Vagina (tissue), 2 donors: ENCODE measurements at regions not wholly inside any gene's neighbourhood (a gene's known extent, or its start where the extent isn't known, plus 50 kb on each side); places are given as distances from the start of the nearest gene placed in this dataset.

Source experiments
- DNase-seq, 2 donors: peaks; one replicate each; pipeline ENCODE4 v3.0.0-alpha.2; 2017; ENCODE audit errors: extremely low spot score in 2 of 2
- H3K27ac ChIP-seq: fragments of 200-600 bp; sonication (generic); one replicate; pipeline ENCODE4 v1.5.1; 2019
- H3K27me3 ChIP-seq: fragments of 200-600 bp; sonication (generic); one replicate; pipeline ENCODE4 v1.5.1; 2019
- H3K36me3 ChIP-seq, 2 donors: fragments of 200-600 bp; sonication (generic); one replicate each; pipeline ENCODE4 v1.5.1; 2017 to 2019
- H3K4me1 ChIP-seq: fragments of 200-600 bp; sonication (generic); one replicate; pipeline ENCODE4 v1.5.1; 2019
- H3K4me3 ChIP-seq, 2 donors: fragments of 200-600 bp; sonication (generic); 1 replicate in 1 of 2; 2 replicates in 1 of 2; pipeline ENCODE4 v1.5.1; 2016 to 2019
- H3K9me3 ChIP-seq: fragments of 200-600 bp; sonication (generic); one replicate; pipeline ENCODE4 v1.5.1; 2019
- CTCF ChIP-seq, 3 experiments: fragments of 450-650 bp in 2 of 3; fragments of 200-600 bp in 1 of 3; sonication (generic) in 1 of 3; IDR thresholded peaks; one replicate each; pipeline ENCODE4 v1.5.1; 2017 to 2019; ENCODE audit warnings: antibody characterized with exemption in 3 of 3, mild to moderate bottlenecking in 2 of 3, moderate library complexity in 2 of 3
- POLR2A ChIP-seq, 2 donors: fragments of 450-650 bp; IDR thresholded peaks; one replicate each; pipeline ENCODE4 v1.6.1; 2017; ENCODE audit warnings: antibody characterized with exemption in 2 of 2, mild to moderate bottlenecking in 2 of 2, moderate library complexity in 2 of 2
- POLR2AphosphoS5 ChIP-seq, 2 donors: sonication (generic); formaldehyde crosslinking; IDR thresholded peaks; one replicate each; pipeline ENCODE4 v1.9.0; 2017; ENCODE audit warnings: antibody characterized with exemption in 2 of 2, mild to moderate bottlenecking in 2 of 2, low read depth in 1 of 2; ENCODE audit not compliant: insufficient read depth in 1 of 2
- intact Hi-C: fragments of 100-400 bp; cut with DNase I; formaldehyde crosslinking; loops from one replicate; pipeline ENCODE4 v1.15.1; 2023

GRCh38 chr4:24395937-24396336 lies 188.4 kb downstream of the DHX15 start:
- Histone ChIP-seq H3K9me3 (no peaks in the 10 kb centered on the region), H3K36me3 (no peaks in the 10 kb centered on the region), H3K4me1 (no peaks in the 10 kb centered on the region), H3K4me3 (no peak overlapping the region), H3K27me3 (no peaks in the 10 kb centered on the region), H3K27ac (no peak overlapping the region)
- no peak for DNase-seq
- intact Hi-C loops, result no loop called here
- TF ChIP-seq POLR2A (IDR thresholded peaks at IDR 0.05) (no peak), CTCF (IDR thresholded peaks at IDR 0.05) (no peak), POLR2AphosphoS5 (IDR thresholded peaks at IDR 0.05; ENCODE audit: insufficient read depth in 1 of 2, low read depth in 1 of 2) (no peak)

GRCh38 chr4:24394041-24394440 lies 190.3 kb downstream of the DHX15 start:
- no peaks in the 10 kb centered on the region for H3K27me3 ChIP-seq
- H3K4me3 ChIP-seq, result no peak overlapping the region
- DNase-seq, result no peak
- no peaks in the 10 kb centered on the region for H3K4me1 ChIP-seq
- no peak for TF ChIP-seq CTCF (IDR thresholded peaks at IDR 0.05)
- no peak overlapping the region for H3K27ac ChIP-seq
- intact Hi-C loops, result no loop called here
- no peaks in the 10 kb centered on the region for H3K9me3 ChIP-seq
- no peaks in the 10 kb centered on the region for H3K36me3 ChIP-seq

- DNase-seq, result no peak
- intact Hi-C loops, result no loop called here
- TF ChIP-seq POLR2AphosphoS5 (IDR thresholded peaks at IDR 0.05; ENCODE audit: insufficient read depth in 1 of 2, low read depth in 1 of 2), result no peak
- no peak for TF ChIP-seq CTCF (IDR thresholded peaks at IDR 0.05)
- TF ChIP-seq POLR2A (IDR thresholded peaks at IDR 0.05), result no peak
Measured at GRCh38 chr4:24392613-24393012, 191.7 kb downstream of the DHX15 start.

DNA sequence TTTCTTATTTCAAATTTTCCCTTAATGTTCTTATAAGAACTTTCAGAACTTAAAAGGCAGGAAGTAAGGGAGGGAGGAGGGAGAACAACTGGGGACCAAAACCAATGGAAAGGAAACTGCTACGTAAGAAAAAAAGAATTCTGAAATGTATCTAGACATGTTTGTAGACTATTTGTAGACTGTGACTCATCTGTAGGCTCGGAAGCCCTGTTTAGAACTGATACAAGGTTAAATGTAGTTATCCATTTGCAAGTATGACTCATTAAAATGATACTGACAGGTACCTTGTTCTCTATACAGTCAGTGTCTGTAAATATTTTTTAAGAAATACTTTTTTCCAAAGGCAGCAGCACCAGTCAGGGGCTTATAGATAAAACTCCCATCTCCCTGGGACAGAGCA lies 202.0 kb downstream of the DHX15 start:
- no peaks in the 10 kb centered on the region for H3K27me3 ChIP-seq
- intact Hi-C loops, result no loop called here
- no peak for DNase-seq

More at GRCh38 chr4:24392613-24393012, 191.7 kb downstream of the DHX15 start:
- H3K27ac ChIP-seq, result no peak overlapping the region
- H3K4me1 ChIP-seq, result no peaks in the 10 kb centered on the region
- H3K36me3 ChIP-seq, result no peaks in the 10 kb centered on the region
- no peaks in the 10 kb centered on the region for H3K9me3 ChIP-seq
- no peaks in the 10 kb centered on the region for H3K27me3 ChIP-seq
- H3K4me3 ChIP-seq, result no peak overlapping the region

More for the DNA sequence above, 202.0 kb downstream of the DHX15 start:
- no peak for TF ChIP-seq CTCF (IDR thresholded peaks at IDR 0.05)
- TF ChIP-seq POLR2A (IDR thresholded peaks at IDR 0.05), result no peak
- no peak for TF ChIP-seq POLR2AphosphoS5 (IDR thresholded peaks at IDR 0.05; ENCODE audit: insufficient read depth in 1 of 2, low read depth in 1 of 2)
- Histone ChIP-seq H3K4me3 (no peak overlapping the region), H3K4me1 (no peaks in the 10 kb centered on the region), H3K36me3 (no peaks in the 10 kb centered on the region), H3K9me3 (no peaks in the 10 kb centered on the region), H3K27ac (no peak overlapping the region)
